ENCODE measurements at regions not wholly inside any gene's neighbourhood (a gene's known extent, or its start where the extent isn't known, plus 50 kb on each side); places are given as distances from the start of the nearest gene placed in this dataset.

DNA sequence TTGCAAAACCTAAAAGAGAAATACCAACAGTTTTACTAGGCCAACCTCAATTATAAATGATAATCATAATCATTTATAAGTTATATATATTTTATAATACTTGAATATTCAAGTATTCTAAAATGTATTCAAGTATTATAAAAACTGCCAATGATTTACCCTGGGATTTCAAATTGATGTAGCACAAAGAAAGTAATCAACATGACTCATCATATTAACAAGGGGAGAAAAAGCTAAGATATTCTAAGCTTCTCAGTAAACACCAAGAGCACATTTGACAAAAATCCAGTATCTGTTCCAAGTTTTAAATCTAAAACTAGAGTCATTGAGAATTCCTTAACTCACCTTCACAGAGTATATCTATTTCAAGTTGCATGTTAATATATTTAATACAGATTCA lies 56.1 kb downstream of the CAPZA3 start:
- H3K4me3 ChIP-seq (ENCODE audit: low read length): no peak overlapping the region
- H2AFZ ChIP-seq (ENCODE audit: low read depth, low read length): no peak overlapping the region
- no peaks in the 10 kb centered on the region for H3F3A ChIP-seq (ENCODE audit: insufficient read depth, low read length, poor library complexity, severe bottlenecking)
- no peaks in the 10 kb centered on the region for H3K9me2 ChIP-seq (ENCODE audit: insufficient read depth, low read length)
- no peaks in the 10 kb centered on the region for H3K27me3 ChIP-seq (ENCODE audit: insufficient read depth, low read depth, low read length)
- no peak for TF ChIP-seq POLR2AphosphoS5 (IDR thresholded peaks at IDR 0.05)
- TF ChIP-seq EP300 (conservative IDR thresholded peaks at IDR 0.05; ENCODE audit: poor library complexity, severe bottlenecking): no peak
- TF ChIP-seq MXI1 (conservative IDR thresholded peaks at IDR 0.05; ENCODE audit: poor library complexity, severe bottlenecking): no peak
- TF ChIP-seq SMC3 (conservative IDR thresholded peaks at IDR 0.05; ENCODE audit: poor library complexity): no peak
- TF ChIP-seq RAD21 (conservative IDR thresholded peaks at IDR 0.05): no peak
- no peak for TF ChIP-seq EZH2 (IDR thresholded peaks at IDR 0.05; ENCODE audit: borderline replicate concordance, insufficient read depth, low read length, poor library complexity, severe bottlenecking)
- TF ChIP-seq, protein P1, sequence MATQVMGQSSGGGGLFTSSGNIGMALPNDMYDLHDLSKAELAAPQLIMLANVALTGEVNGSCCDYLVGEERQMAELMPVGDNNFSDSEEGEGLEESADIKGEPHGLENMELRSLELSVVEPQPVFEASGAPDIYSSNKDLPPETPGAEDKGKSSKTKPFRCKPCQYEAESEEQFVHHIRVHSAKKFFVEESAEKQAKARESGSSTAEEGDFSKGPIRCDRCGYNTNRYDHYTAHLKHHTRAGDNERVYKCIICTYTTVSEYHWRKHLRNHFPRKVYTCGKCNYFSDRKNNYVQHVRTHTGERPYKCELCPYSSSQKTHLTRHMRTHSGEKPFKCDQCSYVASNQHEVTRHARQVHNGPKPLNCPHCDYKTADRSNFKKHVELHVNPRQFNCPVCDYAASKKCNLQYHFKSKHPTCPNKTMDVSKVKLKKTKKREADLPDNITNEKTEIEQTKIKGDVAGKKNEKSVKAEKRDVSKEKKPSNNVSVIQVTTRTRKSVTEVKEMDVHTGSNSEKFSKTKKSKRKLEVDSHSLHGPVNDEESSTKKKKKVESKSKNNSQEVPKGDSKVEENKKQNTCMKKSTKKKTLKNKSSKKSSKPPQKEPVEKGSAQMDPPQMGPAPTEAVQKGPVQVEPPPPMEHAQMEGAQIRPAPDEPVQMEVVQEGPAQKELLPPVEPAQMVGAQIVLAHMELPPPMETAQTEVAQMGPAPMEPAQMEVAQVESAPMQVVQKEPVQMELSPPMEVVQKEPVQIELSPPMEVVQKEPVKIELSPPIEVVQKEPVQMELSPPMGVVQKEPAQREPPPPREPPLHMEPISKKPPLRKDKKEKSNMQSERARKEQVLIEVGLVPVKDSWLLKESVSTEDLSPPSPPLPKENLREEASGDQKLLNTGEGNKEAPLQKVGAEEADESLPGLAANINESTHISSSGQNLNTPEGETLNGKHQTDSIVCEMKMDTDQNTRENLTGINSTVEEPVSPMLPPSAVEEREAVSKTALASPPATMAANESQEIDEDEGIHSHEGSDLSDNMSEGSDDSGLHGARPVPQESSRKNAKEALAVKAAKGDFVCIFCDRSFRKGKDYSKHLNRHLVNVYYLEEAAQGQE (IDR thresholded peaks at IDR 0.05; ENCODE audit: borderline replicate concordance): no peak
- no peaks in the 10 kb centered on the region for H3K79me2 ChIP-seq (replicated peaks; ENCODE audit: insufficient read depth, low read length)
- no peak overlapping the region for H3K27ac ChIP-seq (ENCODE audit: low read length)
- H3K9ac ChIP-seq (ENCODE audit: low read length): no peak overlapping the region
- H3K36me3 ChIP-seq (ENCODE audit: insufficient read depth, low read length): no peaks in the 10 kb centered on the region
- H3K4me2 ChIP-seq (ENCODE audit: low read length): no peak overlapping the region
- H4K20me1 ChIP-seq (ENCODE audit: insufficient read depth): no peaks in the 10 kb centered on the region
- H3K9me3 ChIP-seq (ENCODE audit: low read length): no peaks in the 10 kb centered on the region

DNA sequence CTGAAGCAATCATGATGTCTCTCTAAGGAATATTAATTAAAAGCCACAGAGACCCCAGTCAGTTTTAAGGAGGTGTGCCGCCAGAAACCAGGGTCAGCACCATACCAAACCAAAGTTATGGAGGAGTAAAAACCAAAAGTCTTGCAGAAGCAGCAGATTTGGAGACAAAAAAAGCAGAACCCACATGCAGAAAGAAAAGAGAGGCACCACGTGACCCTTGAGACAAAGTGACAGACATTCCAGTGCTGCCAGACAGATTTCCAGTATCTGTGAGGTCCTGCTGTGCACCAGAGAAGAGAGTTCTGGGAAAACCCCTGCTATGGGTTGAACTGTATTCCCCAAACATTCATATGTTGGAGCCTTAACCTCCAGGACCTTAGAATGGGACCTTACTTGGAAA lies 59.7 kb downstream of the CAPZA3 start:
- Histone ChIP-seq H2AFZ (ENCODE audit: low read depth, low read length) (no peak overlapping the region), H3K9me2 (ENCODE audit: insufficient read depth, low read length) (no peaks in the 10 kb centered on the region), H3K27ac (ENCODE audit: low read length) (no peak overlapping the region), H3K79me2 (replicated peaks; ENCODE audit: insufficient read depth, low read length) (no peaks in the 10 kb centered on the region), H3K9me3 (ENCODE audit: low read length) (no peaks in the 10 kb centered on the region), H4K20me1 (ENCODE audit: insufficient read depth) (no peaks in the 10 kb centered on the region), H3K4me2 (ENCODE audit: low read length) (no peak overlapping the region), H3K27me3 (ENCODE audit: insufficient read depth, low read depth, low read length) (no peaks in the 10 kb centered on the region), H3F3A (ENCODE audit: insufficient read depth, low read length, poor library complexity, severe bottlenecking) (no peaks in the 10 kb centered on the region), H3K4me3 (ENCODE audit: low read length) (no peak overlapping the region), H3K36me3 (ENCODE audit: insufficient read depth, low read length) (no peaks in the 10 kb centered on the region), H3K9ac (ENCODE audit: low read length) (no peak overlapping the region)
- TF ChIP-seq EP300 (conservative IDR thresholded peaks at IDR 0.05; ENCODE audit: poor library complexity, severe bottlenecking) (no peak), SMC3 (conservative IDR thresholded peaks at IDR 0.05; ENCODE audit: poor library complexity) (no peak), POLR2AphosphoS5 (IDR thresholded peaks at IDR 0.05) (no peak), RAD21 (conservative IDR thresholded peaks at IDR 0.05) (no peak), TAF1 (IDR thresholded peaks at IDR 0.05; ENCODE audit: low read depth) (no peak), MXI1 (conservative IDR thresholded peaks at IDR 0.05; ENCODE audit: poor library complexity, severe bottlenecking) (no peak), EZH2 (IDR thresholded peaks at IDR 0.05; ENCODE audit: borderline replicate concordance, insufficient read depth, low read length, poor library complexity, severe bottlenecking) (no peak)
- TF ChIP-seq, protein P1 (IDR thresholded peaks at IDR 0.05; ENCODE audit: borderline replicate concordance): no peak
- TF ChIP-seq, protein P2, sequence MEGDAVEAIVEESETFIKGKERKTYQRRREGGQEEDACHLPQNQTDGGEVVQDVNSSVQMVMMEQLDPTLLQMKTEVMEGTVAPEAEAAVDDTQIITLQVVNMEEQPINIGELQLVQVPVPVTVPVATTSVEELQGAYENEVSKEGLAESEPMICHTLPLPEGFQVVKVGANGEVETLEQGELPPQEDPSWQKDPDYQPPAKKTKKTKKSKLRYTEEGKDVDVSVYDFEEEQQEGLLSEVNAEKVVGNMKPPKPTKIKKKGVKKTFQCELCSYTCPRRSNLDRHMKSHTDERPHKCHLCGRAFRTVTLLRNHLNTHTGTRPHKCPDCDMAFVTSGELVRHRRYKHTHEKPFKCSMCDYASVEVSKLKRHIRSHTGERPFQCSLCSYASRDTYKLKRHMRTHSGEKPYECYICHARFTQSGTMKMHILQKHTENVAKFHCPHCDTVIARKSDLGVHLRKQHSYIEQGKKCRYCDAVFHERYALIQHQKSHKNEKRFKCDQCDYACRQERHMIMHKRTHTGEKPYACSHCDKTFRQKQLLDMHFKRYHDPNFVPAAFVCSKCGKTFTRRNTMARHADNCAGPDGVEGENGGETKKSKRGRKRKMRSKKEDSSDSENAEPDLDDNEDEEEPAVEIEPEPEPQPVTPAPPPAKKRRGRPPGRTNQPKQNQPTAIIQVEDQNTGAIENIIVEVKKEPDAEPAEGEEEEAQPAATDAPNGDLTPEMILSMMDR (IDR thresholded peaks at IDR 0.05; ENCODE audit: poor library complexity, severe bottlenecking): no peak
